B cell (primary cell): ENCODE measurements at regions not wholly inside any gene's neighbourhood (a gene's known extent, or its start where the extent isn't known, plus 50 kb on each side); places are given as distances from the start of the nearest gene placed in this dataset.

Experiments used
- CTCF ChIP-seq: fragments of 200-600 bp; IDR thresholded peaks from one replicate; pipeline ENCODE4 v1.8.0; 2022; ENCODE audit warnings: antibody characterized with exemption, mild to moderate bottlenecking
- EZH2 ChIP-seq: IDR thresholded peaks from 2 replicates; pipeline ENCODE4 v1.6.1; 2012; ENCODE audit warnings: borderline replicate concordance, low read depth, mild to moderate bottlenecking, moderate library complexity, low read length; ENCODE audit not compliant: insufficient read depth, poor library complexity, severe bottlenecking

- TF ChIP-seq CTCF (peak; percentile 94), EZH2 (no peak)
These were observed 104.8 kb upstream of the GRIK1 start for GRCh38 chr21:30044447-30045064.
